ENCODE measurements at regions not wholly inside any gene's neighbourhood (a gene's known extent, or its start where the extent isn't known, plus 50 kb on each side); places are given as distances from the start of the nearest gene placed in this dataset.

DNA sequence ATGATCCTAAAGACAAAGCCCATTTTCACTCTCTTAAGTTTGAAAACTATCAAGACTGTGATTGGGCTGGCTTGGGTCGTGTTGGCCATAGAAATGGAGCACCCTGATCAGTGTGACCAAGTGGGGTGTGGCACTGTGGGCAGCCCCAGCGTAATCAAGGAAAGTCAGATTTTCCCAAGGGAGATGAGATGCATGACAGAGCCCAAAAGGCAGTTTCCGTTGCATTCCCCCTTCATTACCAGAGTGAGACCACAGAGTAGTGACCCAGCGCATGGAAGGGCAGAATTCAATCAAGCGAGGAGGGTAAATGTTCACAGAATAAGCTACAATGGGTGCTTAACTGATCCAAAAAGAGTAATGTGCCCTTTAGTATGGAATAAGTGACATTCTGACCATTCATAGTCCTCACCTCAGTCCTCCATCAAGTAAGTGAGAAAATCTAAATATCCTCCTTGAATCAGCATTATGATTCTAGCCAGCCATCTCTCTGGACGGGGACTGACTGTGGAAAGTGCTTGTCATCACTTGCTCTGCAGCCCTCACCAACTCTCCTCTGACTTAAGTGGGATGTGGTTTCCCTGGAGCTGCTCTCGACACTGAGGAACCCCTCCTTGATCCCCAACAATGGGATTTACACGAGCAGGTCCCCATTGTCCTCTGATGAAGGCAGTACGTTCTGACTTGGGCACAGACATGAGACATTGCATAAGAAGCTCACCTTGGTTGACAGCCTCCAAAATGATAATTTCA, 430.5 kb downstream of the OCA2 start:
- Mint-ChIP-seq H3K9me3 (ENCODE audit: low read depth, unreplicated experiment) (peaks cover 3% of the 10 kb centered on the region), H3K27me3 (ENCODE audit: unreplicated experiment) (no peaks in the 10 kb centered on the region), H3K27ac (ENCODE audit: unreplicated experiment) (no peak overlapping the region), H3K36me3 (ENCODE audit: insufficient read depth, unreplicated experiment) (no peaks in the 10 kb centered on the region), H3K4me1 (ENCODE audit: low read depth, unreplicated experiment) (no peaks in the 10 kb centered on the region), H3K4me3 (ENCODE audit: low read depth, unreplicated experiment) (no peak overlapping the region)
- BruUV-seq (replicated peaks) = no TSS peak
- intact Hi-C loops (cut with micrococcal nuclease; ENCODE audit: unreplicated experiment) = no loop called here
- TF ChIP-seq, protein P1, sequence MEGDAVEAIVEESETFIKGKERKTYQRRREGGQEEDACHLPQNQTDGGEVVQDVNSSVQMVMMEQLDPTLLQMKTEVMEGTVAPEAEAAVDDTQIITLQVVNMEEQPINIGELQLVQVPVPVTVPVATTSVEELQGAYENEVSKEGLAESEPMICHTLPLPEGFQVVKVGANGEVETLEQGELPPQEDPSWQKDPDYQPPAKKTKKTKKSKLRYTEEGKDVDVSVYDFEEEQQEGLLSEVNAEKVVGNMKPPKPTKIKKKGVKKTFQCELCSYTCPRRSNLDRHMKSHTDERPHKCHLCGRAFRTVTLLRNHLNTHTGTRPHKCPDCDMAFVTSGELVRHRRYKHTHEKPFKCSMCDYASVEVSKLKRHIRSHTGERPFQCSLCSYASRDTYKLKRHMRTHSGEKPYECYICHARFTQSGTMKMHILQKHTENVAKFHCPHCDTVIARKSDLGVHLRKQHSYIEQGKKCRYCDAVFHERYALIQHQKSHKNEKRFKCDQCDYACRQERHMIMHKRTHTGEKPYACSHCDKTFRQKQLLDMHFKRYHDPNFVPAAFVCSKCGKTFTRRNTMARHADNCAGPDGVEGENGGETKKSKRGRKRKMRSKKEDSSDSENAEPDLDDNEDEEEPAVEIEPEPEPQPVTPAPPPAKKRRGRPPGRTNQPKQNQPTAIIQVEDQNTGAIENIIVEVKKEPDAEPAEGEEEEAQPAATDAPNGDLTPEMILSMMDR (IDR thresholded peaks at IDR 0.05; ENCODE audit: unreplicated experiment) = no peak
- CTCF ChIA-PET = no interaction called here
- no peak for DNase-seq

DNA sequence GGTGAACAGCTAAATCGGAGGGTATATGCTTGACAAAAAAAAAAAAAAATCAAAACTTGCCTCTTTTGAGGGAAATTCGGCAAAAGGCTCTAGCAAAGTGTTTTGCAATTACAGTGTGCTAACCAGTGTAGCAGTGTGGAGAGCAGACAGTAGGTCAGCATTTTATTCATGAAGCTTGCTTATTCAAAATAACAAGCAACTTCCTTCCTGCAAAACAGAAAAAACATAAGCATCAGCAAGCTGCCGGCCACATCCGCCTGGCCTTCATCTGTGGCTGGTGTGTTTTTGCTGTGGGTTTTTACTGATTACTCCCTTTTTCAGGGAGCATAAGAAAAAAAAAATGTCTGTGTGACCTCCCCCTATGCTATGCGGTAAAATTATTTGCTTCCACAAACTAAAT, 434.1 kb downstream of the OCA2 start:
- no TSS peak for BruUV-seq (replicated peaks)
- H3K36me3 Mint-ChIP-seq (ENCODE audit: insufficient read depth, unreplicated experiment) = no peaks in the 10 kb centered on the region
- CTCF ChIA-PET = no interaction called here
- TF ChIP-seq, protein P1 (IDR thresholded peaks at IDR 0.05; ENCODE audit: unreplicated experiment) = no peak
- DNase-seq = no peak
- intact Hi-C loops (cut with micrococcal nuclease; ENCODE audit: unreplicated experiment) = no loop called here
- H3K4me1 Mint-ChIP-seq (ENCODE audit: low read depth, unreplicated experiment) = no peaks in the 10 kb centered on the region
- H3K9me3 Mint-ChIP-seq (ENCODE audit: low read depth, unreplicated experiment) = peaks cover 3% of the 10 kb centered on the region
- H3K27ac Mint-ChIP-seq (ENCODE audit: unreplicated experiment) = no peak overlapping the region
- no peaks in the 10 kb centered on the region for H3K27me3 Mint-ChIP-seq (ENCODE audit: unreplicated experiment)
- H3K4me3 Mint-ChIP-seq (ENCODE audit: low read depth, unreplicated experiment) = no peak overlapping the region

DNA sequence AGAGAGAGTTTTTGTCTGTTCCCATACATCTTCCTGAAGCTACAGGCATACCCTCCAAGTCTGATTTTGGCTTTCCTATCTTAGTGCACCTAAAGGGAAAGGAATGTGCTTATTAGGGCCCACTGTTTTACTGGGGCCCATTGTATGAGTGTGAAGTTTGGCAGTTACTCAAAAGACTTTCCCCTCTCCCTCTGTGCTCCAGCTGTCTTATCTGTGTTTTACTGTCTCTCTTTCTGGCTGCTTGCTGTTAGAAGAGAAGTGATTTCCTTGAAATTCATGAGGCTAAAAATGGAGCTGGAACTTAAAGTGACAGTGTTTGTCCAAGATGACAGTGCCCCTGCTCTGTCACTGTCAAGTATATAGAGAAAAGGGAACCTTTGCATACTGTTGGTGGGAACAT, 436.2 kb downstream of the OCA2 start:
- Mint-ChIP-seq H3K27me3 (ENCODE audit: unreplicated experiment) (no peaks in the 10 kb centered on the region), H3K36me3 (ENCODE audit: insufficient read depth, unreplicated experiment) (no peaks in the 10 kb centered on the region), H3K4me1 (ENCODE audit: low read depth, unreplicated experiment) (no peaks in the 10 kb centered on the region), H3K4me3 (ENCODE audit: low read depth, unreplicated experiment) (no peak overlapping the region), H3K27ac (ENCODE audit: unreplicated experiment) (no peak overlapping the region), H3K9me3 (ENCODE audit: low read depth, unreplicated experiment) (peaks cover 3% of the 10 kb centered on the region)
- TF ChIP-seq, protein P1 (IDR thresholded peaks at IDR 0.05; ENCODE audit: unreplicated experiment) = no peak
- CTCF ChIA-PET = no interaction called here
- BruUV-seq (replicated peaks) = no TSS peak
- DNase-seq = no peak
- intact Hi-C loops (cut with micrococcal nuclease; ENCODE audit: unreplicated experiment) = no loop called here

DNA sequence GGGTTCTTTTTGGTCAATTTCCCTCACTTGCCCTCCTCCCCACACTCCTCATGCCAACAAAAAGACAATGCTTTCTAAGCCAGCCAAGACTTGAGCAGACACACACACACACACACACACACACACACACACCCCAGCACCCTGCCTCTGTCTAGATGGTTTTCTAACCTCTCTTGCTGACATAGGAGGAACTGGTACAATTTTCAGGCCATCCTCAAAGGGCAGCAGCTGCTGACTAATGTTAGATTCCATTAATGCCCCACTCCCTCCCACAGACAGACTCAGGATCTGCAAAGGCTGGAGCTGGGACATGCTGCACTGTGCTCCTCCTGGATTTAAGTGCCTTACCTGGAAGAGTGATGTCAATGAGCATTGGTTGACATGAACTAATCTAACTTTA, 438.4 kb downstream of the OCA2 start:
- Mint-ChIP-seq H3K27me3 (ENCODE audit: unreplicated experiment) (no peaks in the 10 kb centered on the region), H3K4me3 (ENCODE audit: low read depth, unreplicated experiment) (no peak overlapping the region), H3K36me3 (ENCODE audit: insufficient read depth, unreplicated experiment) (no peaks in the 10 kb centered on the region), H3K9me3 (ENCODE audit: low read depth, unreplicated experiment) (no peaks in the 10 kb centered on the region), H3K27ac (ENCODE audit: unreplicated experiment) (no peak overlapping the region), H3K4me1 (ENCODE audit: low read depth, unreplicated experiment) (no peaks in the 10 kb centered on the region)
- no peak for DNase-seq
- intact Hi-C loops (cut with micrococcal nuclease; ENCODE audit: unreplicated experiment) = no loop called here
- CTCF ChIA-PET = no interaction called here
- TF ChIP-seq, protein P1 (IDR thresholded peaks at IDR 0.05; ENCODE audit: unreplicated experiment) = no peak
- no TSS peak for BruUV-seq (replicated peaks)

Measured in Calu3 (cell line).